ENCODE measurements at regions not wholly inside any gene's neighbourhood (a gene's known extent, or its start where the extent isn't known, plus 50 kb on each side); places are given as distances from the start of the nearest gene placed in this dataset.
"Not testable (repeated sequence)": the region's sequence is repeated elsewhere in the genome, so short reads cannot be mapped to it uniquely, and the experiment has no call there.

DNA sequence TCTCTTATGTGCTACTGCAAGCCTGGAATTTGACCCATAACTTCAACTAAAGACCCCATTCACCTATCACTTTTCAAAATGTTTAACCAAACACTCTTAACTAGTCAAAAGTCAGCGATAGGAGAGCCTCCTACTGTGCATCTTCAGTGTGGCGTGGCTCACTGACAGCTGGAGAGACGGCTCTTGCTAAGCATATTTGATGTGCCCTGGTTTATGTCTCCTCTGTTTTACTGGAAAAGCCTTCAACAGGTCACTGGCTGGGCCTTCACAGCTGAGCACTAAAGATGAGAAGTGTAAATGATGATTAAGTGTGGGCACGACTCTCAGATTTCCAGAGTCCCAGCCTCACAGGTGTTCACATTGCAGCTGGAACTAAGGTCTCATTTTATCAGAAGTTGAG is 472.1 kb downstream of the SEMA3D start:
- no peaks in the 10 kb centered on the region for H3K79me2 ChIP-seq (ENCODE audit: low read depth)
- no peak overlapping the region for H3K27ac Mint-ChIP-seq
- H3K4me3 ChIP-seq, result no peak overlapping the region

GRCh38 chr7:84712374-84713121 is 474.3 kb downstream of the SEMA3D start:
- Histone ChIP-seq H3K36me3 (no peaks in the 10 kb centered on the region), H3K9ac (no peak overlapping the region), H4K20me1 (ENCODE audit: low read depth) (no peaks in the 10 kb centered on the region), H3K4me3 (no peak overlapping the region), H3K9me3 (ENCODE audit: low read depth) (no peaks in the 10 kb centered on the region), H2AFZ (replicated peaks) (no peak overlapping the region), H3K27me3 (no peaks in the 10 kb centered on the region), H3F3A (ENCODE audit: low read depth) (no peaks in the 10 kb centered on the region), H3K79me2 (ENCODE audit: low read depth) (no peaks in the 10 kb centered on the region), H3K27ac (no peak overlapping the region), H3K4me2 (no peak overlapping the region), H3K4me1 (no peaks in the 10 kb centered on the region)
- no peaks in the 10 kb centered on the region for H3K27me3 Mint-ChIP-seq (ENCODE audit: insufficient read depth, low read depth)
- peaks cover 8% of the 10 kb centered on the region for H3K4me1 Mint-ChIP-seq
- H3K9me3 Mint-ChIP-seq, result no peaks in the 10 kb centered on the region
- no peaks in the 10 kb centered on the region for H3K36me3 Mint-ChIP-seq
- TF ChIP-seq EZH2 (IDR thresholded peaks at IDR 0.05) (no peak), EZH2phosphoT487 (IDR thresholded peaks at IDR 0.05) (no peak), CTCF (IDR thresholded peaks at IDR 0.05) (no peak)
- H3K27ac Mint-ChIP-seq, result no peak overlapping the region
- no peak overlapping the region for H3K4me3 Mint-ChIP-seq
- no peak for DNase-seq (ENCODE audit: low spot score)

More for the DNA sequence above, 472.1 kb downstream of the SEMA3D start:
- Histone ChIP-seq H3K4me2 (no peak overlapping the region), H3F3A (ENCODE audit: low read depth) (no peaks in the 10 kb centered on the region), H3K27me3 (no peaks in the 10 kb centered on the region), H3K27ac (no peak overlapping the region), H2AFZ (replicated peaks) (peak overlapping the region; percentile 74), H3K4me1 (no peaks in the 10 kb centered on the region), H4K20me1 (ENCODE audit: low read depth) (no peaks in the 10 kb centered on the region), H3K9ac (no peak overlapping the region), H3K36me3 (no peaks in the 10 kb centered on the region), H3K9me3 (ENCODE audit: low read depth) (no peaks in the 10 kb centered on the region)
- TF ChIP-seq EZH2phosphoT487 (IDR thresholded peaks at IDR 0.05) (no peak), CTCF (IDR thresholded peaks at IDR 0.05) (no peak), EZH2 (IDR thresholded peaks at IDR 0.05) (no peak)
- H3K27me3 Mint-ChIP-seq (ENCODE audit: insufficient read depth, low read depth), result no peaks in the 10 kb centered on the region
- no peak overlapping the region for H3K4me3 Mint-ChIP-seq
- H3K36me3 Mint-ChIP-seq, result no peaks in the 10 kb centered on the region
- no peaks in the 10 kb centered on the region for H3K9me3 Mint-ChIP-seq
- H3K4me1 Mint-ChIP-seq, result peaks cover 8% of the 10 kb centered on the region
- peak; percentile 8 for DNase-seq (ENCODE audit: low spot score)

DNA sequence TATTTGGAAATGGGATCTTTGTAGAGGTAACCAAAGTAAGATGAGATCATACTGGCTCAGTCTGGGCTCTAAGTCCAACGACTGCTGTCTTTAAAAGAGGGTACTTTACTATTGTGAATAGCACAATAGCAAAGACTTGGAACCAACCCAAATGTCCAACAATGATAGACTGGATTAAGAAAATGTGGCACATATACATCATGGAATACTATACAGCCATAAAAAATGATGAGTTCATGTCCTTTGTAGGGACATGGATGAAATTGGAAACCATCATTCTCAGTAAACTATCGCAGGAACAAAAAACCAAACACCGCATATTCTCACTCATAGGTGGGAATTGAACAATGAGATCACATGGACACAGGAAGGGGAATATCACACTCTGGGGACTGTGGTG is 476.3 kb downstream of the SEMA3D start:
- DNase-seq (ENCODE audit: low spot score); H3F3A ChIP-seq (ENCODE audit: low read depth); H2AFZ ChIP-seq (replicated peaks); H3K27me3 Mint-ChIP-seq (ENCODE audit: insufficient read depth, low read depth); H3K27me3 ChIP-seq; H4K20me1 ChIP-seq (ENCODE audit: low read depth); H3K9me3 Mint-ChIP-seq; H3K4me3 Mint-ChIP-seq; H3K4me3 ChIP-seq; H3K27ac Mint-ChIP-seq; H3K4me1 ChIP-seq; H3K36me3 ChIP-seq; H3K4me1 Mint-ChIP-seq; H3K9ac ChIP-seq; H3K36me3 Mint-ChIP-seq; H3K79me2 ChIP-seq (ENCODE audit: low read depth); H3K27ac ChIP-seq; H3K9me3 ChIP-seq (ENCODE audit: low read depth); H3K4me2 ChIP-seq: not testable (repeated sequence)

- Histone ChIP-seq H3K9me3 (ENCODE audit: low read depth) (no peaks in the 10 kb centered on the region), H3K27me3 (no peaks in the 10 kb centered on the region), H4K20me1 (ENCODE audit: low read depth) (no peaks in the 10 kb centered on the region), H3K4me2 (no peak overlapping the region), H3K79me2 (ENCODE audit: low read depth) (no peaks in the 10 kb centered on the region), H3F3A (ENCODE audit: low read depth) (no peaks in the 10 kb centered on the region), H3K27ac (no peak overlapping the region), H3K36me3 (no peaks in the 10 kb centered on the region), H3K4me3 (no peak overlapping the region), H3K9ac (no peak overlapping the region), H3K4me1 (no peaks in the 10 kb centered on the region), H2AFZ (replicated peaks) (no peak overlapping the region)
- H3K27me3 Mint-ChIP-seq (ENCODE audit: insufficient read depth, low read depth), result no peaks in the 10 kb centered on the region
- no peak overlapping the region for H3K4me3 Mint-ChIP-seq
- peaks cover 3% of the 10 kb centered on the region for H3K9me3 Mint-ChIP-seq
- no peak overlapping the region for H3K27ac Mint-ChIP-seq
- no peak for DNase-seq (ENCODE audit: low spot score)
- peaks cover 5% of the 10 kb centered on the region for H3K4me1 Mint-ChIP-seq
- no peak for TF ChIP-seq EZH2 (IDR thresholded peaks at IDR 0.05)
- TF ChIP-seq EZH2phosphoT487 (IDR thresholded peaks at IDR 0.05), result no peak
- no peak for TF ChIP-seq CTCF (IDR thresholded peaks at IDR 0.05)
- no peaks in the 10 kb centered on the region for H3K36me3 Mint-ChIP-seq
Measured at GRCh38 chr7:84705706-84706105, 481.1 kb downstream of the SEMA3D start.

All from neural progenitor cell (in vitro differentiated cells).